Frontal cortex (tissue), 3 donors: ENCODE measurements at regions not wholly inside any gene's neighbourhood (a gene's known extent, or its start where the extent isn't known, plus 50 kb on each side); places are given as distances from the start of the nearest gene placed in this dataset.

ENCODE experiments used
- DNase-seq, 2 donors: peaks; one replicate each; pipeline ENCODE4 v3.0.0; 2012; ENCODE audit warnings: low spot score in 2 of 2
- FAIRE-seq: peaks from 2 replicates; lab custom pipeline; 2012; peaks lifted over from hg19 to GRCh38; lab: Jason Lieb, UNC
- donor health status: control.
- donor health status: control.
- donor health status: control.

GRCh38 chr5:38039826-38040225, 200.0 kb upstream of the GDNF start:
- DNase-seq: no peak
- FAIRE-seq: no peak

DNA sequence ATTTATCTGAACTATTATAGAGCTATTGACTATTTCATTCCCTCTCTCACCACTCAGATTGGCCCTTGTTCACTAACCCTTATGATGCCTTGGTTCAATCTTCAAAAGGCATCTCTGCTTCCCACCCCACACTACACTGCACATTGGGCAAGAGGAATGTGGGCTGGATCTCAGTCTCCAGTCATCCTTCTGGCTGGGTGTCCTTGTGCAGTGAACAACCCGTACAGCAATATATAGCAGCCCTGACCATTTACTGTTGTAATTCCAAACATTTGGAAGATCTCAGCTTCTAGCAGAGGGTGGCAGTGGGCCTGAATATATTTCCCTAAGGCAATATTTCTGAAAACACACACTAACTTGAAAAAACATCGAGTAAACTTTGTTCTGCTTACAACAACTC, 199.2 kb upstream of the GDNF start:
- DNase-seq (no peak), FAIRE-seq (no peak)

DNA sequence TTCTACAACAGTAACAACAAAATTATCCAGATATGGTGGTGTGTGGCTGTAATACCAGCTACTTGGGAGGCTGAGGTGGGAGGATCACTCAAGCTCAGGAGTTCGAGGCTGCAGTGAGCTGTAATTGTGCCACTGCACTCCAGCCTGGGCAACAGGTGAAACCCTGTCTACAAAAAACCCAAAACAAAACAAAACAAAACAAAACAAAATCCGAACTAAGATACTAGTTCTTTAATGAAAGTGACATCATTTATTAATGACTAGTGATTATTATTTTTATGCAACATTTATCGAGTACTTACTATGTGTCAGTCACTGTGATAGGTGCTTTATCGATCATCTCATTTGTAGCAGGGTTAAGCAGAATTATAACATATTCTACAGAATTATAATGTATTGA, 196.9 kb upstream of the GDNF start:
- DNase-seq: no peak
- FAIRE-seq: no peak

- DNase-seq (no peak), FAIRE-seq (no peak)
These were observed 192.3 kb upstream of the GDNF start for GRCh38 chr5:38032149-38032548.

DNA sequence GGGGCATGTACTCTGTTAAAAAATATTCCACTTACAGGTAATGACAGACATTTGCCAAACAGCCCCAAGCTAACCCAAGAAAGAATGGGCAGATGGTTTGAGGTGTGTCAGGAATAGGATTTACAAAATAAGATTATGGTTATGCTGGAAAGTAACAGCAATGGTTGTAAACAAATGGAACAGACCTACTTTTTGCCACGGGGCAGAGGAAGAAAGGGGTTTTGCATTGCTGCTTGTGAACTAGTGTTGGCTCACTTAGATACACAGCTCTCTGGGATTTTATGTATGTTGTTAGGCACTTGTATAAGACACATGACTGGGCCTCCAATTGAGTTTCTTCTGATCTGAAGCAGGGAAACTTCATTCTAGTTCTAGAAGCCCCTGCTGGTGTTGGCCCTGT, 191.5 kb upstream of the GDNF start:
- DNase-seq: no peak
- no peak for FAIRE-seq

DNA sequence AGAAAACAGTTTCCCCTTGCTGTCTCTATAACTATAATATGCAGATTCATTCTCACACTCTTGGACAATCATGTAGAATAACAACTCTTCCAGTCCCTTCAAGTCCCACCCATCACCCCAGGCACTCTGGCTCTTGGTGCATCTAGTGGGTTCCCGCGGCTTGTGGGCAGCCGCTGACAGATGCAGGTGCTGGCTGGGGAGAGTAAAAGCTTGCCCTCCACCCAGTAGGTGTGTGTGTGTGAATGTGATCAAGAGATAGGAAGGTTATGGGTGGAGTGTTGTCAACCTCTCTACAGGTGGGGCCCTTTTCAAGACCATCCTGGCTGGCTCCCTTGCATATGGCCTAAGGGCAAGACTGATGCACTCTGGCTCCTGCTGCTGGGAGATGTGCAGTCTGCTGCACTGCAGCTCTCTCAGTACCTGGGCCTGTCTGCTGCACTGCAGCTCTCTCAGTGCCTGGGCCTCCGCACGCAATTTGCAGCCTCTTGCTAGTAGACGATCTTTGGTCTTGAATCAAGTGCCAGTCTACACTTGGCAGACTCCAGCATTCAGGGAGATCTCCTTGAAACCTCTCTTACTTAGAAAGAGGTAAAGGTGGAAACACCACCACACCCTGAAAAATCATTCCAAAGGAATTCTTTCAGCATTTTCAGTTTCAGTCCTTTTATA, 189.7 kb upstream of the GDNF start:
- FAIRE-seq (no peak), DNase-seq (no peak)

DNA sequence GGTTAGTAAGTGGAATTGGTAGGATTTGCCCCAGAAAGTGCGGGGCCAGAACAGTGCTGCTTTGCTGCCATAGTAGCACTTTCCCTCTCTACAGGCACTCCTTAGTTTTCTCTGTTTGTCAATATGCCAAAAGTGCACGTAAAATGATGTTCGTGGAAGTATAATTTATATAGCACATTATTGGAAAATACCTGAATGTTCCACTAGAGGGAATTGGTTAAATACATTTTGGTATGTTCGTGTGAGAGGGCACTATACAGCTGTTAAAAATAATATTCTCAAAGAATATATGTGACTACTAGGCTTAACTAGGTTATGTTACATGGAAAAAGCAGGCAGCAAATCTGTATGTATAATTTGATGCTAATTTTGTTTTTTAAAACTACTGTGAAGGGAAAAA, 184.0 kb upstream of the GDNF start:
- FAIRE-seq: no peak
- no peak for DNase-seq

DNA sequence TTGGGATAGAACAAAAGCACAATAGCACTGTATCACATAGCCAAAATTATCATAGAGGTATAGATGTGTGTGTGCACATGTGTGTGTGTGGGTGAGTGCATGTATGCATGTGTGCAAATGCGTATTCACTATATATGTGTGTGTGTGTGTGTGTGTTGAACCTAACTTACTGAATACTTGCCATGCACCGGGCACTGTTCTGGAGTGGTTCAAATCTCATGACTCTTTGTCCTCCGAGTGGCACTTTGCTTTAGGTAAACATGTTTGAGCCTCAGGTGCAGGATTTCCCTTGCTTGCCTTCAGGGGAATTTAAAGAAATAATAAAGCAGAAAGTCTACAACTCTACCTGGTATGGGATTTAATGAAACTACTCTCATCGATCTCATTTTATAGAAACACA, 183.5 kb upstream of the GDNF start:
- DNase-seq (no peak), FAIRE-seq (no peak)

GRCh38 chr5:38022631-38023030, 182.8 kb upstream of the GDNF start:
- DNase-seq (no peak), FAIRE-seq (no peak)

DNA sequence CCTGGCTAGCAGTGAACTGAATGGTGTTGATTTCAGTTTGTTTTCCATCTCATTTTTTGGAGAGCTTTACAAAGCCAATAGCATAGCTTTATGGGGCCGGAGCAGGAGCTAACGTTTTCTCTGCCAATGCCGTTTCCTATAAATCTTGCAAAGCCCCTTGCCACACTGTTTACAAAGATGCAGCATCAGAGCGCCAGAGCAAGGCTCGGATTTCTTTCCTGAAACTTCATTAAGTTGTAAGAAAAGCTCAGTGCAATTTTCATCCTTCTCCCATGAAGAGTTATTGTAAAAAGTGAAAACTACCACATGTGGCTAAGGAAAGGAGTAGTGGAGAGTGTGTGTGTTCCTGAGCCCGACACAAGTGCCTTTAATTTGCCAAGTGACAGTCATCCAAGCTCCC, 178.2 kb upstream of the GDNF start:
- FAIRE-seq (no peak), DNase-seq (no peak)

DNA sequence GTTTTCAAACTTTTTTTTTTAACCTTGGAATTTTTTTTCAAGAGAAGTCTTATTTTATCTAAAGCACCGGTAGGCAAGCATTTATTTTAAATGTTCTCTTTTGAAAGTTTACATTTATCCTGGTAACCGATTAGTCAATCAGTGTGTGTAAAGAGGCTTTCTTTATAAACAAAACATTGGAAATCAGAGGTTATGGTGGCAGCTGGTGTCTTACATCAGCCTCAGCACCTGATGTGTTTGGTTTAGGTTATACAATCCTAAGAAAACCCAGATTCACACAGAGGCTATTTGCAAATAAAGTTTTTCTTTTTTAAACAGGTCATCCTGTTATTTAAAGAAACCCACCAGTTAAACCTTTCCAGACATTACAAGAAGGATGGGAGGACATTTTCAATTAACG, 173.3 kb upstream of the GDNF start:
- no peak for DNase-seq
- FAIRE-seq: no peak

GRCh38 chr5:38011668-38012188, 171.9 kb upstream of the GDNF start:
- DNase-seq: no peak

DNA sequence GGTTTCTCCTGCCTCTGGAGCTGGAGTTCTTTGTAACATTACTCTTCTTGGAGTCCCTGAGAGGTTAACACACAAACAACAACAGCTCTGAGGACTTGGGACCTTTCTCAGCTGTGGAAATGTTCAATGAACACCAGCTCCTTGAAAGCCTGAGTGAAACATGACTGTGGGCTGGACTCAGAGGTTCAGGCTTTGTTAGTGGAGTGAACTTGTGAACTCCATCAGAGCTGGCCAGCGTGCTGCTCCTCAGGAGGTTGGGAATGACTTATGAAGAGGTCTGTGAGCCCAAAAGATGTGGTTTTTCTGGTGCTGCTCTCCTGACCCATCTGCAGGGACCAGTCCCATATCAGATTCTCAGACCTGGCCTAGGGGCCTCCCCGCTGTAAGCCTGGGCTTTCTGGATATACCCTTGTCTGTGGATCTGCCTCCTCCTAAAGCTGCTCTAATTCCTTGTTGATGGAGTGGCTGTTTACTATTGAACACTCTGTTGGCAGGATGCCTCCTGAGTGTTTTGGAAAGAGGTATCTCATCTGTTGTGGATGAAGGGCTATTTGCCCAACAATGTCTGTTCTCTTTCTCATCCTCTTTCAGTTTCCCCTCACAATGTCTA, 170.0 kb upstream of the GDNF start:
- no peak for FAIRE-seq
- no peak for DNase-seq

More at GRCh38 chr5:38011668-38012188, 171.9 kb upstream of the GDNF start:
- no peak for FAIRE-seq

- DNase-seq (no peak), FAIRE-seq (no peak)
These were observed 168.4 kb upstream of the GDNF start for GRCh38 chr5:38008198-38008597.

DNA sequence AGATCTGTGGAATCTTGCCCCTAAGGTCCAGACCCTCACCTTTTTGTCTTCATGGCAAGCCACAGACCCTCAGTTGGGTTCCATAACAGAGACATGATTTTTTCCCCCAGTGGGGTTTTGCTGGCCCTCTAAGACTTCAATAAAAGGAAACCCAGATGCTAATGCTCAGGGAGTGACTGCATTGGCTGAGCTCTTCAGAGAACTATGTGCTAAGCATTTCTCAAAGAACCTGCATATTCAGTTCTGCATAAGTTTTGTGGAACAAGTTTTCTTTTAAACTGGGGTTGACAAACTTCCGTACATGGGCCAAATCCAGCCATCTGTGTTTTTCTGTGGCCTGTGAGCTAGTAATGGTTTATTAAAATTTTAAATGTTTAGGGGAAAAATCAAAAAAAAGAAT, 159.8 kb upstream of the GDNF start:
- no peak for DNase-seq
- FAIRE-seq: no peak

- FAIRE-seq: no peak
These were observed 157.1 kb upstream of the GDNF start for GRCh38 chr5:37996918-37997317.

GRCh38 chr5:37994729-37995128, 154.9 kb upstream of the GDNF start:
- DNase-seq (no peak), FAIRE-seq (no peak)

More at GRCh38 chr5:37996918-37997317, 157.1 kb upstream of the GDNF start:
- DNase-seq: no peak

- FAIRE-seq: no peak
- no peak for DNase-seq
These were observed 151.8 kb upstream of the GDNF start for GRCh38 chr5:37991301-37992299.

- no peak for FAIRE-seq
- DNase-seq: no peak
These were observed 150.0 kb upstream of the GDNF start for GRCh38 chr5:37989884-37990283.

- DNase-seq (no peak), FAIRE-seq (no peak)
These were observed 148.7 kb upstream of the GDNF start for GRCh38 chr5:37988454-37989046.
